Inferior parietal cortex (tissue), 1 donor: ENCODE measurements at regions not wholly inside any gene's neighbourhood (a gene's known extent, or its start where the extent isn't known, plus 50 kb on each side); places are given as distances from the start of the nearest gene placed in this dataset.

ENCODE experiments used
- DNase-seq: peaks from one replicate; pipeline ENCODE4 v3.0.0-alpha.2; 2016; ENCODE audit errors: extremely low spot score

DNA sequence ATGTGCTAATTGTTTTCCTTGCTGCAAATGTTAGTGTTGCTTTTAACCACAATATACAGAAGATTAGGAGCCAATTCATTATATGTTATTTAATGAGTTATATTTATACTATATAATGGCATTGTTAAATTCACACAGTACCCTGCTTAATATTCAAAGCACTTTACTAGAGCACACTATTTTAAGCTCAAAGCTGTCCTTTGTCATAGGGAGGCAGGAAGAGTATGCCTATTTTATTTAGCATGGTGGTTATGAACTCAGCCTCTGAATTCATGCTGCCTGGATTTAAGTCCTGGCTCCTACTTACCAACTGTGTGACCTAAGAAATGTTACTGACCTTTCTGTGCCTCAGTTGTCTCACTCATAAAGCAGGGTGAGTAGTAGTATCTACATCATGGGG lies 80.5 kb downstream of the FASTKD2 start:
- DNase-seq = no peak

DNA sequence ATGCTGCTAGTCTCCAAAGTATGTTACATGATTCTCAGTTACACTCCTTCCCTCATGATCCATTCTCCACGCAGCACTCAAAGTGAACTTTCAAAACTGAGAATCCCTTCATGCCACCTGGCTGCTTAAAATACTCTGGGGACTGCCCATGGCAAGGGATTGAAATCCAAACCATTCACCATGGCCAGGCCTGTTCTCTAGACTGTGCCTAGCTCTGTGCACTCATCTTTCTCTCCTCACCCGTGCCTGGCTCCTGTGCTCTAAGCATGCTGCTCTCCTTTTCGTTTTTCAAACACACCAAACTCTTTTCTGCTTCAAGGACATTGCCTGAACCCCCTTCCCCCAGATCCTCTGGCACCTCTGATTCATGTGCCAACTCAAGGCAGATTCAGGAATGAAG lies 80.9 kb downstream of the FASTKD2 start:
- DNase-seq = no peak

DNA sequence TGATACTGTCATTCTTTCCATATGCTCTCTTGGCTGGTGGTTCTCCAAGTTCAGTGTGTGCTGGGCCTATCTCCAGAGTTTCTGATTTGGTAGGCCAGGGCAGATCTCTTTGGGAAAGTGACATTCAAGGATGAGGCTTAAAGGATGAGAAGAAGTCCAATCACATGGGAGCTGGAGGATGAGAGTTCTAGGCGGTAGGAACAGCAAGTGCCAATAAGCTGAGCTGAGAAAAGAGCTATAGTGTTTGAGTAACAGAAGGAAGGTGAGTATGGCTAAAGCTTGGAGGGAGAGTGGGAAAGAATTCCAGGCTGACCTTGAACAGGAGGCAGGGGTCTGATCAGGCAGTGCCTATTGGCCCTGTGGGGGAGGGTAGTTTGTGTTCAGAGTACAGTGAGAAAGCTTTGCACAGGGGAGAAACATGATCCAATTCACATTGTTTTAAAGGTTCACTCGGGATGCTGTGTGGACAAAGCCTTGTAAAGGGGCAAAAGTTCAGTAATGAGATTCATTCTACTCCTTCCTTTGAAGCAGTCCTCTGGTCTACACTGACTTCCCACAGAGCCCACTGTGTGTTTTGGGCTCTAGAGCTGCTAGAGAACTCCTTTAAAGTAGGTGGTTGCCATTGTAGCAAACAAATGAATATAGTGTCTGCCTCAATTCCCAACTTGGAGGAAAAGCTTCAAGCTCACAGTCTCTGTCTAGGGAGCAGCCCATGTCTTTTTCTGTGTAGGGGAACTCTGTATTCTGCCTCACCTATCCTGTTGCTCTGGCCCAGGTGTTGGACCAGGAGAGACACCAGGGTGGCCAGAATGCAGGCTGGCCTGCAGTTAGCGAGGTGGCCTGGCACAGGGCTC lies 81.8 kb downstream of the FASTKD2 start:
- no peak for DNase-seq

DNA sequence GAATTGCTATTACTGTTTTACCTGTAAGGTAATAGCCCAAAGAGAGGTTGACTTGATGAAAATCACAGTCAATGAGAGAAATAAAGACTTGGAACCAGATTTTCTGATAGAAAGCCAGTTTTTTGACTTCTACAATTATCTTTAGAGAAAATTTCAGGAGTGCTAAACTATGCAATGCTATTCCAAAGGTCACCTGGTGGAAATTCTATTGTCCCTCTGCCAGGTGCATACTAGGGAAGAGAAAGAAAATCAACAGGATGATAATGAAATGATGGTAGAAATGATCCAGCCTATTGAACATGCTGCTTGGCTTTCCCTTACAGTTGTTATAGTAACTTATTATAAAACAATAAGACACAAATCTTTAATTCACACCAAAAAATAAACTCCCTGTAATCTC lies 85.0 kb downstream of the FASTKD2 start:
- DNase-seq = no peak

DNA sequence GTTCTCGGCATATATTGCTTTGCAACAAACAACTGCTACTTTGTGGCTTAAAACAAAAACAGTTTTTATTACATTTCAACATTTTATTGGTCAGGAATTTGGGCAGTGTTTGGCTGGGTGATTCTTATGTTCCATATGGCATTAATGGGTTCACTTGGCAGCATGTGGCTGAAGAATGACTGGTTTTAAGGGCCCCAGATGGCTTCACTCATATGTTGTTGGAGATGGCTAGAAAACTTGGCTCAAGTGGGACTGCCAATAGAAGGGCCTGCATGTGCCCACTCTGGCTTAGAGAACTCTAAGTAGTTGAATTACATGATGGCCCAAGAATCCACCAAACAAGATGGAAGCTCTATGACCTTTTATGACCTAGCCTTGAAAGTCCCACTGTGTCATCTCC lies 86.1 kb downstream of the FASTKD2 start:
- no peak for DNase-seq

DNA sequence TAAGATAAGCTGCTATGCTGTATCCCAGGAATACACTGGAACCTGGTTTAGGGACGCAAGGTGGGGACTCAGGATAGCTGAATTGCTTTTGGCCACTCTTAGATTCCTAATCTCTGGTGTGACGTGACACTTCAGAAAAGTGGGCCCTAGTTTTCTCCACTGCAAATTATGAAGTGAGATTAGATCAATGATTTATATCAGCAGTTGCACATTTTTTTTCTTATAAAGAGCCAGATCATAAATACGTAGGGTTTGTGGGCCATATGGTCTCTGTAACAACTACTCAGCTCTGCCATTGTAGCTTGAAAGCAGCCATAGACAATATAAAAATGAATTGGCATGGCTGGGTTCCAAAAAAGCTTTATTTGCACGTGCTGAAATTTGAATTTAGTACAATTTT lies 85.4 kb upstream of the CPO start:
- no peak for DNase-seq

DNA sequence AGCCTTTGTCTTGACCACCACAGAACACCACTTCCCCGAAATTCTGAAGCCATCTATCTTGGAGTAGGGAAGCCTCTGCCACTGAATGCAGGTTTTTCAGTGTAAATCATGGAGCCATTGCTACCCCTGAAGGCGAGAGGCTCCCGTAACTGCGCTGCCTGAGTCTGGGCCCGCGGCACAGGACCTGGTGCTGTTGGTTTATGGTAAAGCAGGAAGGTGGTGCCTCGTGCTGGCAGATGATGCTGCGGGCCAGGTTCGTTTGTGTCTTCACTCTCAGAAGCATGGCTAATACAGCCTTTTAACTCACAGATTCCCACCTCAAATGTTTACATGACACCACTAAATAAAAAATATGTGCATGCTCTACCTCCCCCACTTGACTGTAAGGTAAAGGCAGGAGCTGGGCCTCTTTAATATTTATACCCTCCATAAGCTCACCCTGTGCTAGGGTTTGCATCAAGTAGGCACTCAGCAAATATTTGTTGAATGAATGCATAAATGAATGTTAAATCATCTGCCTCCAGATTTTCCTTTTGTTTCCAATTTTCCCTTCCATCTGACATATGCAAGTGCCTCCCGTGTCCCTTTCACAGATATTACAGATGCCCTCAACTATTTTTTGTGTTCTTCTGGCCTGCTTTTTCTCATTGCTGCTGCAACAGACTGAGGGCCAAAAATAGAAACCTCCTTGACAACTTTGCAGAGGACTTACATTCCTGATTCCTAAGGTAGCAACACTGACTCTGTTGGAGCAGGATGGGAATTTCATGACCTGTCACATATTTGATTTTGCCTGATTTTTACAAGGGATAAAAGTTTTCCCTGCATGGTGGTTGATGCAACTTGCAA lies 83.5 kb upstream of the CPO start:
- DNase-seq = no peak

DNA sequence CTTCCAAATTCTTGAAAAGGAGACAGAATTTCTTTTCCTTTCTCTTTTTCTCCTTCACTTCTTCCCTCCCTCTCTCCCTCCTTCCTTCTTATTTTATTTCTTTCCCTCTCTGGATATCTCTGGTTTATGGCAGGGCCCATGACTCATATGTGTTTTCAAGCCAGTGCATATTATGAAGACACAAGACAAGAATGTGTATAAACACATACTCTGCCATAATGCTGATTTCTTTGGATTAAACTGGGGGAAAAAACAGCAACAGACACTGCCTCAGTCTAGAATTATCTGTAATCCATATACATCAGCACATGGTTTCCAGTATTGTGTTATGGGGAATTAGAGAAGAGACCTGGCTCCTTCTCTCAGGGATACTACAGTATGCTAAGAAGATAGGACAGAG lies 82.8 kb upstream of the CPO start:
- DNase-seq = no peak

DNA sequence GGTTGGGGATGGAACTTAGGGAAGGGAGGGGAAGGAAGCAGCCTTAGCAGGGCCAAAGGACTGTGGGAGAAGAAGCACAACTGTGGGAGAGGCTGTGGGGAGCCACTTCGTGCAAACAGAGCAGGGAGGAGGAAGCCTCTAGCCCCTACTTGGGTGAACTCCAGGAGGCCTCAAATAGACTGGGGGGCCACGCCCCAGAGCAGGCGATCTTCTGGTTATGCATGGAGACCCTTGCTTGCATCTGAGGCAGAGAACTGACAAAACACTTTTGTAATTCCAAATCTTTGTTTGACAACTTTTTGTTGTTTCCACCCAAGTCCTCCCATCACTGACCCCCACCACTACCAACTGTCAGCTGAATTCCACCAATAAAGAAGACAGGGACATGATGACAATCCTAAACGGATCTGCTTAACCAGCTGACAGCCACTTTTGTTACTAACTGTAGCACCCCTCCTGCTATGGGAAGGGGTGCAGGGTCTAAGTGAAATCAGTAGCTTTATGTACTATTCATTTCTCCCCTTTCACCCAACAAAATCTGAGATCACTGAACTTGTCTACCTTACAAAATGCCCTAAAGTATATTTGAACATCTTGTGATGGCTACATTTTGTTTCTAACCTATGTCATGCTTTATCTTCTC lies 80.5 kb upstream of the CPO start:
- DNase-seq = no peak

DNA sequence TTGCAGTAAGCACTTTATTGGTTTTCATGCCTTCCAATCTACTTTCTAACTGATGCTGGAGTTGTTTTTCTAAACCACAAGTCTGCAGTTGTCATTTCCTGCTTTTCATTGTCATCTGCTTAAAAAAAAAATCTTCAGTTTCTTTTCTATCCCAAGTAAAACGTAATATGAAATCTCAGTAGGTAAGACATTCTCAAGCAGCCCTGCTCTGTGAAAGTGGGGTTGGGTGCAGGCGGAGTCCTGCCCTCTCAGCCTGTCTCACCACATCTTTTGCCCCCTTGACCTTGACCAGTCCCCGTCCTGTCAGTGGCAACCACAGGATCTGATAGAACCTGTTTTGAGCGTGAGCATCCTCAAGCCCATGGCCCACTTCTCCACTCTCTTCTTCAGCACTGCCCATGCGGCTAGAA lies 80.0 kb upstream of the CPO start:
- no peak for DNase-seq

DNA sequence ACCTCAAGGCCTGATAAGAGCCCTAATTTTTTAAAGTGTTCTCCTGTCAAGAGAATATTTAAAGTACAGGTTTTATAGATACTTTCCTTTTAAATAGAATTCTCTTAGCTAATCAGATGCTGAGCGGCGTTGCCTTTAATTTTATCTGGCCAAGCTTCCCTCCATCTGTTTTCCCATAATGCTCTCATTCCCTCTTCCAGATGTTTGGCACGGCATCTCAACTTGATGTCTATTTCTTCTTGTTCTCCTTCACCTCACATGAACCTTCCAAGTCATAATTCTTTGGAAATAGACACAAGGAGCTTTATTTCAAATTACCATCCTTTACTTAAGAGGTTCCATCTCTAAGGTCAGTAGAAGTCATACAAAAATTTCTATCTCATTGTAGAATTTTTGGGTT lies 76.1 kb upstream of the CPO start:
- no peak for DNase-seq

DNA sequence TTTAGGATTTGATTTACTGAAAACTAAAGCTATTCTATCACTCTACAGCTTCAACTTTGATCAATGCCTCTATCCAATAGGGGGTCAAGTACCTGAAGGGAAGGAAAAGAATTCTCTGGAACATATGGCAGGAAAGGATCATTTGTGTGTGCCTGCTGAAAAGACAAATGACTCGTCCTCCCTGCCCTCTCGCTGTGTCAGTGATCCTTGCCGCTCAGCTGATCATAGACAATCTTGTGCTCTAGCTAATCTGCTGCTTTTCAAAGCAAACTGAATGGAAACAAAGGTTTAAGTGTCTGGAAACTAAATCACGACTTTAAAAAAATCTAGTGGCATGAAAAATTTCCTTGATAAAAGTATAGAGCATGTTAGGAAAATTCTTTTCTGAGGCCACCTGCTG lies 75.6 kb upstream of the CPO start:
- DNase-seq = no peak

DNA sequence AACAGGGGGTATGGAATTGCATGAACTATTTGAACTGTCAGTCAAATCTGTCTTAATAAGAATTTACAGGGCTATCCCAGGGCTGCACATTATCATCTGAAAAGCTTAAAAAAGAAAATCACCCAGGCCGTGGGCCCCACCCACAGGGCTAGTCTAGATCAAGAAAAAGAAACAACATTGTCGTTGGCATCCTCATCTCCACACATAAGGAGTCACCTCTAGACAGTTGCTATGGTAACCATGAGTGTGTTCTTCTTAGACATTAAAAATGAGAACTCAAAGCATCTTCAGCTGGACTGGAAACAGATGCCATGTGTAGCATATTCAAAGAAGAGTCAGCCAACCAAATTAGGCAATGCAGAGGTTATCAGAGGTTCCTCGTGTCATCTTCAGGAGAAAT lies 72.3 kb upstream of the CPO start:
- peak; percentile 54 for DNase-seq

DNA sequence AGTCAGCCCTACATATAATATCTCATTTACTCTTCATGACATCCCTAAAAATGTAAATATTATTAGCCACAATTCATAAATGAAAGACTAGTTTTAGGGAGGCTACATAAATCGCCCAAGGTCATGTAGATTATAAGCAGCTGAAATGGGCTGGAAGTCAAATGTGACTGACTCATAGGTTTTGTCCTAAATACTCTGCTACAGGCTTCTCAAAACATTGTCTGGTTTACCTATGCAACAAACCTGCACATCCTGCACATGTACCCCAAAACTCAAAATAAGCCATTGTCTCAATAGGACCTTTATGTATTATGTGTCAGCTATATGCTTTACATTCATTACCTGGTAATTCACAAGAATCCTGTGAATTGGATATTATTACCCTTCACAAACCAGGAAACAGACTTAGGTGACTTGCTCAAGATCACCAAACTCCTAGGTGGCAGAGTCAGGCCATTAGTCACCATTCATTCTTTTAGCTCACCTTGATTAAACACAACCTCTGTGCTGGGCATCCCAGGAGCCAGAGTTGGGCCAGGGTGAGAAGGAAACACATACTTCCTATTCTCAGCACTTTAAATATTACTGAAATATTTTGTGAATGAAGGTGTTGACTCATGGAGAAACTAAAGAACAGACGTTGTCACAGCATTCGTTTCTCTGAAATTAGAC lies 69.4 kb upstream of the CPO start:
- no peak for DNase-seq

DNA sequence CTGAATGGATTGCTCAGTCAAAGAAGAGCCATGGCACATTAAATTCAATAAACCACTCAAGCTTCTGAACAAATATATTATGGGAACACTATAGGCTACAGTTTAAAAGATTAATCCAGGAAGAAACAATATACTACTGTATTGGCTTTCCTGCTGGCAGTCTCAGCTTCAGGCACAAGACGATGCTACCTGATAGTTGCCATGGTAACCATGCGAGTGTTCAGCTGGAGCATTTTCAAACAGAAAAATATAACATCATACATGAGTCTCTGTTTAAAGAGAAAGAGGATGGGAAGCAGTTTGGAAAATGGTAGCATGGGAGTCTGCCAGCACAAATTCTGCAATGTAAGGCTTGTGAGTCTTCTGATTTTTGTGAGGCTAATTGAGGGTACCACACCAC lies 65.9 kb upstream of the CPO start:
- DNase-seq = no peak

DNA sequence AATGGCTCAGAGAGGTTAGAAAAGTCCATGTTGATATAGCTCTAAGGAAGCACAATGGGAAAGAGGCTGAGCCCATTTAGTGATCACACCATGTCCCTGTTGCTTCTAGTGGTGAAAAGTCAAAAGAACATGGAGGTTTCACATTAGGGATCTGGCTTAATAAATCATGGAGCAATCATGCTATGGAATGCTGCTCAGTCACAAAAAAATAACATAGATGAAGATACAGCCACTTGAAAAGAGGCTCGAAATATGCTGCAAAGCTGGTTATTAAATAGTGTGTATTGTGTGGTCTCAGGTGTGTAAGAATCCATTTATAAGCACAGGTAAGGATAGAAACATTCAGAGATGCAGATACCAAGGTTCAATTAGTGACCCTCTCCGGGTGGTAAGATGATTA lies 63.6 kb upstream of the CPO start:
- DNase-seq = no peak

DNA sequence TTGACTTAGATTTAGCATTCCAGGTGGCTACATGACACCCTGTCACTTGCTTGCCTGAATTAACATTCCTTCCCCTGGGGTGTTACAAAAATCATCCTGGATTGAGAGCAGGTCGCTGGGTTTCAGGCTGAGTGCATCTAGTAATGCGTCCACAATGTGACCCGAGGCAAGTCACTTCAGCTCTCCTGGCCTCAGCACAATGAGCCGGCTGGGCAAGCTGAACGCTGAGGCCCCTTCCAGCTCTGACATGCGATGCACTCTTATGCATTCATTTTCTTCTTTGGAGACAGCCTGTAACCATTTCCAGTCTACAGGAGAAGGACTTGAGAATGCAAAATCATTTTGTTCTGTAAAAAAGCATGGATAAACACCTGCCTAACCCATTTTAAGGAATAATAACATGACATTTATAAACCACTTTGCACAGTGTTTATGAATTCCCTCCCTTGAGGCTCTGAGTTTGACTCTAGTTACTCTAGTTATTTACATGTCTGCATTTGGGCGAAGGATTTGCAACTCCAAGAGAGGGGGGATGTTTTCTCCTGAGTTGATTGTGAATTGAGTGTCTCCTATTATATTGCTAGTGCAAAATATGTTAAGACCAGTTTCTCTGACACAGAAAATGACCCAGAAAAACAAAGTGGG lies 63.0 kb upstream of the CPO start:
- no peak for DNase-seq

DNA sequence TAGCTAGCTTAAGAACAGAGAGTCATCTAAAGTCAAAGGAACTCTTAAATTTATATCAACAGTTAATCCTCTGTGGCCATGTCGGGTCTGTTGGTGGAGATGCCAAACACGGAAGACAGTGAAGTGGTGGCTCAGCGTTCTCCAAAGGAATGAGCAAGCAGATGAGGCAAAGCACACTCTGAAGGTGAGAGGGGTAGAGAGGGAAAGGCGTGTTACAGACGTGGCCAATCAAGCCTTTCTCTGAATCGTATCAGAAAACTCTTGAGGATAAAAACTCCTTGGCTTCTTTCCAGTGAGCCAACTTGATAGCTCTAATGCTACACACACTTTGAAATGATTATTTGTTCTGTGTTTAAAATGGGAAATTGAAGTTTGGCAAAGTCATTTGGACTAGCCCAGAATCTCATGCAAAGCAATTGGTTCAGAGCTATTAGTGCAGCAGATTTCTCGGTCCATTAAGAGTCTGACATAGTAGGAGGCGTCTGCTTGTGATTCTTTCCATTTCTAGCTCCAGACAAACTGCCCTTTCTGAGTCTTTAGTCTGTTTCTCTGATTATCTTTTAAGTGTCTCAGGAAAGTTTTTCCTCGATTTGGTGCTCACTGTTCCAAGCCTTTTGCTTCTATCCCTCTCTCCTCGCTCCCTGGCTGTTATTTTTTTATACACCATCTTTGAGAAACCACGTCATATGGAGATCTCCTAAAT lies 57.5 kb upstream of the CPO start:
- no peak for DNase-seq

DNA sequence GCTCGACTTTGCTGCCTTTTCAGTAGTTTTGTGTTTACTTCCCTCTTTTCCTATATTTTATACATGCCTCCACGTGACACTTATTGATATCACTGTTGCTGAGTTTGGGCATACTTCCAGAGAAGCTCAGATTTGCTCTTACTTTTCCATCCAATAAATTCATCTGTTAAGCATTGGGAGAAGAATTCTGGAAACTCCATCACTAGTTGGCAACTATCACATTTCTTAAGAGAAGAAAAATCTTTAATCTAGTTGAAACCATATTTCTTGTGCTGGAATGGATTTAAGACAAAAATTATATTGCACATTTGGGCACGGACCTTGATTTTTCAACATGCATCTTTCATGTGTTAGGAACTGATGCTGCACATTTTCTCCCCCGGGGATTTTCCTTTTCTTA lies 52.6 kb upstream of the CPO start:
- DNase-seq = no peak

DNA sequence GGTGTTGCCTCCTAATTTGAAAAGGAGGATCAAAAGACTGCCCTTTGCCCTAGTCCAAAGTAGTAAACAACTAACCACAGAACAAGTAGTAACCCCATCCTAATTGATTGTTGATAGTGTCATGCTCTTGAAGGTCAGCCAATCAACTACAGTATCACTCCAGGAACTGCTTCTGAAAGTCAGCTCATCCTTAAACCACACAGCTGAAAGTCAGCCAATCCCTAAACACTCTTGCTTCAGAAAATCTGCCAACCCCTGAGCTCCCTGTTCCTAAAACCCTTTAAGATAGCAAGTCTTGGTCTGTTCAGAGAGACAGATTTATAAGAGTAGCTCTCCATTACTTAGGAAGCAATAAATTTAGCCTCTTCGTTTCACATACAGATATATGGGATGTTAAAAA lies 51.6 kb upstream of the CPO start:
- DNase-seq = no peak
